ENCODE measurements at regions not wholly inside any gene's neighbourhood (a gene's known extent, or its start where the extent isn't known, plus 50 kb on each side); places are given as distances from the start of the nearest gene placed in this dataset.

- TF ChIP-seq EZH2phosphoT487 (IDR thresholded peaks at IDR 0.05; ENCODE audit: insufficient read depth, low read depth) (no peak), EZH2 (IDR thresholded peaks at IDR 0.05; ENCODE audit: insufficient read depth, poor library complexity, severe bottlenecking) (no peak)
These were observed 230.0 kb upstream of the MCTP2 start for GRCh38 chr15:94001255-94001801.
